ENCODE measurements at regions not wholly inside any gene's neighbourhood (a gene's known extent, or its start where the extent isn't known, plus 50 kb on each side); places are given as distances from the start of the nearest gene placed in this dataset.

DNA sequence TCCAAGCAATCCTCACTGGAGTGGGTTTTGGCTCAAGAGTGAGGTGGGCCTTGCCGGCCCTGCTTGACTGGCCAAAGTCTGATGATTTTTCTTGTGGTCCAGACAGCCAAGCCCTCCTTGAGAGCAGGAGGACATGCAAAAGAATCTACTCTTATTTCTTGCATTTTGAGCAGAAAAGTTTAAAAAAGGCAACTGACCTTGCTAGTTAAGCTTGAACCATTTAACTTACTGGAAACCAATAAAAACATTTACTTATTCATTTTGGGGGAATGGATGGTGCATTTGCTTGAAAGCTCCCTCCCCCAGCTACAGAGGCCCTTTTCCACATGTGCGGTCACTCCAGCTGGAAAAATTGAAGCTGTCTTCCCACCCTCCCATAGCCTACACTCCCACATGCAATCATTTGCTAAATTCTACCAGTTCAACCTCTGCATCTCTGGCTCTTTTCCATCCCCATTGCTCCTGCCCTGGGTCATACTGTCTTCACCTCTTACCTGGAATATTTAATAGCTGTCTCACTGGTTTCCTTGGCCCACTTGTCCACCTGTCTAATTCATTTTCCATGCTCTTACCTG, 527.9 kb downstream of the DHX35 start:
- intact Hi-C loops (cut with micrococcal nuclease), result no loop called here
- TF ChIP-seq JUN (IDR thresholded peaks at IDR 0.05; ENCODE audit: borderline replicate concordance, insufficient read depth, insufficient read length, low read depth), result no peak
- no peak for TF ChIP-seq FOS (IDR thresholded peaks at IDR 0.05; ENCODE audit: borderline replicate concordance, insufficient read depth, low read length)
- no peak for TF ChIP-seq POLR2AphosphoS5 (IDR thresholded peaks at IDR 0.05; ENCODE audit: insufficient read depth, low read depth, low read length)
- no peak for TF ChIP-seq MAX (IDR thresholded peaks at IDR 0.05; ENCODE audit: insufficient read depth, insufficient read length)
- TF ChIP-seq MYC (IDR thresholded peaks at IDR 0.05; ENCODE audit: low read depth, low read length), result no peak
- TF ChIP-seq EZH2 (IDR thresholded peaks at IDR 0.05; ENCODE audit: borderline replicate concordance, low read depth, low read length, severe bottlenecking), result no peak
- no peak overlapping the region for H3K4me2 ChIP-seq (ENCODE audit: insufficient read depth, low read length)
- BruUV-seq (replicated peaks), result no TSS peak
- CTCF ChIA-PET, result no interaction called here
- no peak overlapping the region for H2AFZ ChIP-seq (ENCODE audit: low read depth, low read length)
- no peaks in the 10 kb centered on the region for H3K9me1 ChIP-seq (replicated peaks; ENCODE audit: control insufficient read depth, extremely low read depth, insufficient read depth, low read length)
- DNase-seq (ENCODE audit: low read depth, low spot score) (no peak), FAIRE-seq (no peak)
- no peaks in the 10 kb centered on the region for H3K36me3 ChIP-seq (ENCODE audit: control insufficient read depth in 2 of 2, extremely low read depth in 1 of 2, insufficient read depth in 2 of 2, low read length in 2 of 2)
- H3K79me2 ChIP-seq (ENCODE audit: control insufficient read depth, insufficient read depth, low read length), result no peaks in the 10 kb centered on the region
- no peaks in the 10 kb centered on the region for H3K9me3 ChIP-seq (replicated peaks; ENCODE audit: control insufficient read depth, insufficient read depth, low read length)
- H3K27me3 ChIP-seq (ENCODE audit: control insufficient read depth in 2 of 2, insufficient read depth in 2 of 2, low read length in 2 of 2), result no peaks in the 10 kb centered on the region
- H3K9ac ChIP-seq (replicated peaks; ENCODE audit: extremely low read depth, insufficient read depth, low read length), result no peak overlapping the region
- H3K27ac ChIP-seq (ENCODE audit: insufficient read depth, low read depth, low read length), result no peak overlapping the region
- H4K20me1 ChIP-seq (replicated peaks; ENCODE audit: control insufficient read depth, extremely low read depth, insufficient read depth, low read length), result no peaks in the 10 kb centered on the region
- no peak overlapping the region for H3K4me3 ChIP-seq (replicated peaks in 1 of 3; ENCODE audit: insufficient read depth in 1 of 3, low read depth in 1 of 3, low read length in 3 of 3)
- POLR2A ChIA-PET, result no interaction called here
- dilution Hi-C loops (cut with MboI; ENCODE audit: extremely low pct_ligation_motif_present, low sequenced_read_pairs), result no loop called here
- H3K4me1 ChIP-seq (ENCODE audit: control insufficient read depth, extremely low read depth, insufficient read depth, low read length), result no peaks in the 10 kb centered on the region

DNA sequence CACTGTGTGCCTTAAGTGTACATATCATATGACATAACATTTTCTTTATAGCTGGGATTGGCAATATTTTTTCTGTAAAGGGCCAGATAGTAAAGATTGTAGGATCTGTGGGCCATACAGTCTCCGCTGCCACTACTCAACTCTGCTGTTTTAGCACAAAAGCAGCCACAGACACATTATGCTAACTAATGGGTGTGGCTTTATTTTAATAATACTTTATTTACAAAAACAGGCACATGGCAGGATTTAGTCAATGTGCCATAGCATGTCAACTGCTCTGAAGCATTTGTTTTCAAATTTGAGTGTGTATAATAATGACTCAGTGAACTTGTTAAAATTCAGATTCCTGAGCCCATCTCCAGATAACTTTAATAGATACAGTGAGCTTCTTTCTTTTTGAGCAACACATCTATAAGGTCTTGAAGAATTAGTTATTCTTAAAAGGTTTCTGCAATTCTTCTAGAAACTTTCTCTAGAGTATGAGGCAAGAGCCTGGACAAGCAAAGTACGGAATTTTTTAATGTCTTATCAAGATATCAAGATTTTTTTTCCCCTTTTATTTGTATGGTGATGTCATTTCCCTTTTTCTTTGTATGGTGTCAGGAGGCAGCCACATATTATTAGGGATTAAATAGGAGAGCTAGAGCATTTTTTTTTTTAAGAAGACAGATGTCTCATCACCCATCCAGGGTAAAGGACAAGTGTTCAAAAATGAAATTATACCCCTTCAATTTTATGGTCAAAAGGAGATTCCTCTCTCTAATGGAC, 518.3 kb downstream of the DHX35 start:
- no peak for FAIRE-seq
- POLR2A ChIA-PET, result no interaction called here

More for the DNA sequence above, 518.3 kb downstream of the DHX35 start:
- Histone ChIP-seq H3K79me2 (ENCODE audit: control insufficient read depth, insufficient read depth, low read length) (no peaks in the 10 kb centered on the region), H3K27ac (ENCODE audit: insufficient read depth, low read depth, low read length) (no peak overlapping the region), H3K4me2 (ENCODE audit: insufficient read depth, low read length) (no peak overlapping the region), H3K9me1 (replicated peaks; ENCODE audit: control insufficient read depth, extremely low read depth, insufficient read depth, low read length) (no peaks in the 10 kb centered on the region), H2AFZ (ENCODE audit: low read depth, low read length) (no peak overlapping the region), H4K20me1 (replicated peaks; ENCODE audit: control insufficient read depth, extremely low read depth, insufficient read depth, low read length) (no peaks in the 10 kb centered on the region), H3K4me3 (replicated peaks in 1 of 3; ENCODE audit: insufficient read depth in 1 of 3, low read depth in 1 of 3, low read length in 3 of 3) (no peak overlapping the region), H3K36me3 (ENCODE audit: control insufficient read depth in 2 of 2, extremely low read depth in 1 of 2, insufficient read depth in 2 of 2, low read length in 2 of 2) (no peaks in the 10 kb centered on the region), H3K9ac (replicated peaks; ENCODE audit: extremely low read depth, insufficient read depth, low read length) (no peak overlapping the region), H3K4me1 (ENCODE audit: control insufficient read depth, extremely low read depth, insufficient read depth, low read length) (no peaks in the 10 kb centered on the region), H3K9me3 (replicated peaks; ENCODE audit: control insufficient read depth, insufficient read depth, low read length) (no peaks in the 10 kb centered on the region), H3K27me3 (ENCODE audit: control insufficient read depth in 2 of 2, insufficient read depth in 2 of 2, low read length in 2 of 2) (no peaks in the 10 kb centered on the region)
- intact Hi-C loops (cut with micrococcal nuclease) (no loop called here), dilution Hi-C loops (cut with MboI; ENCODE audit: extremely low pct_ligation_motif_present, low sequenced_read_pairs) (no loop called here)
- CTCF ChIA-PET, result no interaction called here
- DNase-seq (ENCODE audit: low read depth, low spot score), result no peak
- BruUV-seq (replicated peaks), result no TSS peak
- TF ChIP-seq MAX (IDR thresholded peaks at IDR 0.05; ENCODE audit: insufficient read depth, insufficient read length), result no peak
- TF ChIP-seq POLR2AphosphoS5 (IDR thresholded peaks at IDR 0.05; ENCODE audit: insufficient read depth, low read depth, low read length), result no peak
- TF ChIP-seq FOS (IDR thresholded peaks at IDR 0.05; ENCODE audit: borderline replicate concordance, insufficient read depth, low read length), result no peak
- TF ChIP-seq POLR2A (IDR thresholded peaks at IDR 0.05; ENCODE audit: low read depth, low read length), result no peak
- TF ChIP-seq MYC (IDR thresholded peaks at IDR 0.05; ENCODE audit: low read depth, low read length), result no peak
- no peak for TF ChIP-seq JUN (IDR thresholded peaks at IDR 0.05; ENCODE audit: borderline replicate concordance, insufficient read depth, insufficient read length, low read depth)
- no peak for TF ChIP-seq EZH2 (IDR thresholded peaks at IDR 0.05; ENCODE audit: borderline replicate concordance, low read depth, low read length, severe bottlenecking)
- TF ChIP-seq, protein P1, sequence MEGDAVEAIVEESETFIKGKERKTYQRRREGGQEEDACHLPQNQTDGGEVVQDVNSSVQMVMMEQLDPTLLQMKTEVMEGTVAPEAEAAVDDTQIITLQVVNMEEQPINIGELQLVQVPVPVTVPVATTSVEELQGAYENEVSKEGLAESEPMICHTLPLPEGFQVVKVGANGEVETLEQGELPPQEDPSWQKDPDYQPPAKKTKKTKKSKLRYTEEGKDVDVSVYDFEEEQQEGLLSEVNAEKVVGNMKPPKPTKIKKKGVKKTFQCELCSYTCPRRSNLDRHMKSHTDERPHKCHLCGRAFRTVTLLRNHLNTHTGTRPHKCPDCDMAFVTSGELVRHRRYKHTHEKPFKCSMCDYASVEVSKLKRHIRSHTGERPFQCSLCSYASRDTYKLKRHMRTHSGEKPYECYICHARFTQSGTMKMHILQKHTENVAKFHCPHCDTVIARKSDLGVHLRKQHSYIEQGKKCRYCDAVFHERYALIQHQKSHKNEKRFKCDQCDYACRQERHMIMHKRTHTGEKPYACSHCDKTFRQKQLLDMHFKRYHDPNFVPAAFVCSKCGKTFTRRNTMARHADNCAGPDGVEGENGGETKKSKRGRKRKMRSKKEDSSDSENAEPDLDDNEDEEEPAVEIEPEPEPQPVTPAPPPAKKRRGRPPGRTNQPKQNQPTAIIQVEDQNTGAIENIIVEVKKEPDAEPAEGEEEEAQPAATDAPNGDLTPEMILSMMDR (IDR thresholded peaks at IDR 0.05; ENCODE audit: extremely low read depth in 1 of 2, insufficient read depth in 1 of 2, low read depth in 1 of 2, low read length in 2 of 2), result no peak
- TF ChIP-seq GATA2 (IDR thresholded peaks at IDR 0.05; ENCODE audit: insufficient read depth, insufficient read length, low read depth, low read length), result no peak
